Fibroblast of lung (primary cell): ENCODE measurements at regions not wholly inside any gene's neighbourhood (a gene's known extent, or its start where the extent isn't known, plus 50 kb on each side); places are given as distances from the start of the nearest gene placed in this dataset.

ENCODE experiments used
- CTCF ChIP-seq, 2 donors: IDR thresholded peaks in 1 of 2; conservative IDR thresholded peaks in 1 of 2; 1 replicate in 1 of 2; 2 replicates in 1 of 2; pipeline ENCODE4 v1.5.1; 2011 to 2012; ENCODE audit warnings: low read length in 2 of 2, control low read depth in 1 of 2, inconsistent platforms in 1 of 2, low read depth in 1 of 2, mild to moderate bottlenecking in 1 of 2
- EZH2 ChIP-seq: IDR thresholded peaks from 2 replicates; pipeline ENCODE4 v1.5.1; 2012; ENCODE audit warnings: low read length, control low read depth, mild to moderate bottlenecking; ENCODE audit errors: missing control alignments

- no peak for TF ChIP-seq CTCF (conservative IDR thresholded peaks at IDR 0.05 in 1 of 2, IDR thresholded peaks at IDR 0.05 in 1 of 2; ENCODE audit: low read depth in 1 of 2, low read length in 2 of 2)
- TF ChIP-seq EZH2, result no peak
Observed at GRCh38 chr10:131820626-131821025, 80.2 kb upstream of the PPP2R2D start.
